ENCODE measurements at regions not wholly inside any gene's neighbourhood (a gene's known extent, or its start where the extent isn't known, plus 50 kb on each side); places are given as distances from the start of the nearest gene placed in this dataset.

- no peak for DNase-seq
These were observed 366.4 kb upstream of the AGTR1 start for GRCh38 chr3:148331081-148331846.

- DNase-seq: no peak
These were observed 365.2 kb upstream of the AGTR1 start for GRCh38 chr3:148332509-148332908.

GRCh38 chr3:148333091-148333490 lies 364.6 kb upstream of the AGTR1 start:
- no peak for DNase-seq

GRCh38 chr3:148335612-148336011 lies 362.1 kb upstream of the AGTR1 start:
- DNase-seq: no peak

- no peak for DNase-seq
These were observed 354.3 kb upstream of the AGTR1 start for GRCh38 chr3:148343416-148343815.

GRCh38 chr3:148344521-148344920 lies 353.2 kb upstream of the AGTR1 start:
- no peak for DNase-seq

- no peak for DNase-seq
These were observed 337.7 kb upstream of the AGTR1 start for GRCh38 chr3:148360051-148360450.

- DNase-seq: peak; percentile 12
These were observed 330.8 kb upstream of the AGTR1 start for GRCh38 chr3:148366743-148367410.

- DNase-seq: no peak
These were observed 329.9 kb upstream of the AGTR1 start for GRCh38 chr3:148367756-148368155.

- DNase-seq: no peak
These were observed 328.3 kb upstream of the AGTR1 start for GRCh38 chr3:148369381-148369780.

- no peak for DNase-seq
These were observed 325.4 kb upstream of the AGTR1 start for GRCh38 chr3:148372206-148372875.

- DNase-seq: no peak
These were observed 323.7 kb upstream of the AGTR1 start for GRCh38 chr3:148373961-148374360.

- peak; percentile 87 for DNase-seq
These were observed 317.8 kb upstream of the AGTR1 start for GRCh38 chr3:148379763-148380382.

GRCh38 chr3:148381051-148381450 lies 316.7 kb upstream of the AGTR1 start:
- DNase-seq: no peak

GRCh38 chr3:148389916-148390315 lies 307.8 kb upstream of the AGTR1 start:
- DNase-seq: no peak

- DNase-seq: no peak
These were observed 301.9 kb upstream of the AGTR1 start for GRCh38 chr3:148395821-148396220.

GRCh38 chr3:148400754-148401153 lies 296.9 kb upstream of the AGTR1 start:
- DNase-seq: no peak

GRCh38 chr3:148408667-148409066 lies 289.0 kb upstream of the AGTR1 start:
- DNase-seq: no peak

- no peak for DNase-seq
These were observed 277.5 kb upstream of the AGTR1 start for GRCh38 chr3:148420242-148420641.

- no peak for DNase-seq
These were observed 268.7 kb upstream of the AGTR1 start for GRCh38 chr3:148428862-148429605.

- peak; percentile 25 for DNase-seq
These were observed 264.0 kb upstream of the AGTR1 start for GRCh38 chr3:148433665-148434064.

- no peak for DNase-seq
These were observed 262.2 kb upstream of the AGTR1 start for GRCh38 chr3:148435534-148435933.
